ENCODE measurements at regions not wholly inside any gene's neighbourhood (a gene's known extent, or its start where the extent isn't known, plus 50 kb on each side); places are given as distances from the start of the nearest gene placed in this dataset.
"Not testable (repeated sequence)": the region's sequence is repeated elsewhere in the genome, so short reads cannot be mapped to it uniquely, and the experiment has no call there.

GRCh38 chr5:23223846-23224245 is 283.6 kb upstream of the PRDM9 start:
- no peak for DNase-seq

- no peak for DNase-seq
Measured at GRCh38 chr5:23221831-23222230, 285.6 kb upstream of the PRDM9 start.

GRCh38 chr5:23217159-23217558 is 290.2 kb upstream of the PRDM9 start:
- DNase-seq = no peak

- DNase-seq = no peak
Measured at GRCh38 chr5:23216345-23216744, 291.1 kb upstream of the PRDM9 start.

GRCh38 chr5:23208959-23209431 is 298.4 kb upstream of the PRDM9 start:
- peak; percentile 26 to 67 for DNase-seq

- DNase-seq = no peak
Measured at GRCh38 chr5:23204111-23204510, 303.3 kb upstream of the PRDM9 start.

- DNase-seq = no peak
Measured at GRCh38 chr5:23169660-23170416, 316.7 kb upstream of the CDH12 start.

- DNase-seq = no peak
Measured at GRCh38 chr5:23164971-23165370, 311.8 kb upstream of the CDH12 start.

- DNase-seq = no peak
Measured at GRCh38 chr5:23158179-23158578, 305.0 kb upstream of the CDH12 start.

GRCh38 chr5:23157716-23158115 is 304.6 kb upstream of the CDH12 start:
- DNase-seq = no peak

- DNase-seq = no peak
Measured at GRCh38 chr5:23157169-23157568, 304.0 kb upstream of the CDH12 start.

- no peak for DNase-seq
Measured at GRCh38 chr5:23147625-23148024, 294.5 kb upstream of the CDH12 start.

- DNase-seq = no peak
Measured at GRCh38 chr5:23146183-23146582, 293.0 kb upstream of the CDH12 start.

GRCh38 chr5:23139338-23140171 is 286.4 kb upstream of the CDH12 start:
- DNase-seq = peak in 1 of 2 donors; percentile 2

- DNase-seq = no peak
Measured at GRCh38 chr5:23136958-23137357, 283.8 kb upstream of the CDH12 start.

GRCh38 chr5:23132231-23132630 is 279.1 kb upstream of the CDH12 start:
- no peak for DNase-seq

- DNase-seq = no peak
Measured at GRCh38 chr5:23112237-23112636, 259.1 kb upstream of the CDH12 start.

GRCh38 chr5:23105021-23105420 is 251.9 kb upstream of the CDH12 start:
- DNase-seq = no peak

GRCh38 chr5:23103566-23103965 is 250.4 kb upstream of the CDH12 start:
- no peak for DNase-seq

GRCh38 chr5:23095418-23095817 is 242.3 kb upstream of the CDH12 start:
- not testable (repeated sequence) for DNase-seq

GRCh38 chr5:23089286-23089685 is 236.1 kb upstream of the CDH12 start:
- no peak for DNase-seq

- DNase-seq = no peak
Measured at GRCh38 chr5:23084815-23085214, 231.7 kb upstream of the CDH12 start.

GRCh38 chr5:23072179-23072578 is 219.0 kb upstream of the CDH12 start:
- no peak for DNase-seq

GRCh38 chr5:23071682-23072081 is 218.5 kb upstream of the CDH12 start:
- DNase-seq = no peak

Measured in inflammatory macrophage treated with lipopolysaccharide for 1 hour (primary cell).